ENCODE measurements at regions not wholly inside any gene's neighbourhood (a gene's known extent, or its start where the extent isn't known, plus 50 kb on each side); places are given as distances from the start of the nearest gene placed in this dataset.

DNA sequence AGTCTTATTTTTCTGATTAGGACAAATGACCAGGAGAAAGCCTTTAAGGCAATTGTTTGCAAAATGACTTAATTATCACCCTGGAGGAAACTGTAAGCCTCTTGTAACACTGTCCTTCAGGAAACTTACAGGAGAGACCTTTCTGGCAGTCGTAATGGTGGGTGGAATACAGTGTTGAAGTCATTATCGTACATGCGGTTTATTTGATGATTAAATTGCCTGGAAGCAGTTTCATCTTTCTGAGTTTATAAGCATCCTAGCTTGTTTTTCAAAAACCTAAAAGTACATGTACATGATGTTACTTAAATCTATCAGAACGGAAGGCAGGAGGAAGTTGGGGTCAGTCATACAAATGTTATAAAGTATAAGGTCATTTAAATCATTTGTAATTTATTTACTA, 86.2 kb upstream of the RAB27B start:
- H3K27ac Mint-ChIP-seq: no peak overlapping the region
- ATAC-seq (ENCODE audit: low read depth) (no peak), DNase-seq (no peak)
- no peaks in the 10 kb centered on the region for H3K4me1 Mint-ChIP-seq
- Histone ChIP-seq H3K27ac (ENCODE audit: low read length in 2 of 2) (no peak overlapping the region), H4K20me1 (ENCODE audit: control insufficient read depth, insufficient read depth, low read length, poor library complexity, severe bottlenecking) (no peaks in the 10 kb centered on the region), H3K9me3 (ENCODE audit: control extremely low read depth in 1 of 3, control insufficient read depth in 2 of 3, insufficient read depth in 1 of 3, low read length in 2 of 3) (no peaks in the 10 kb centered on the region), H3K9ac (ENCODE audit: low read length) (no peak overlapping the region), H3K4me1 (ENCODE audit: control insufficient read depth in 2 of 2, insufficient read depth in 2 of 2, low read length in 2 of 2) (no peaks in the 10 kb centered on the region), H2AFZ (ENCODE audit: insufficient read depth, low read depth, low read length, poor library complexity, severe bottlenecking) (no peak overlapping the region), H3K36me3 (replicated peaks in 1 of 2; ENCODE audit: control extremely low read depth in 1 of 2, control insufficient read depth in 1 of 2, extremely low read depth in 1 of 2, insufficient read depth in 2 of 2, low read length in 1 of 2) (no peaks in the 10 kb centered on the region), H3K4me2 (replicated peaks; ENCODE audit: low read depth, low read length, poor library complexity, severe bottlenecking) (no peak overlapping the region), H3K27me3 (replicated peaks in 1 of 4; ENCODE audit: control extremely low read depth in 1 of 4, control insufficient read depth in 3 of 4, insufficient read depth in 4 of 4, low read length in 3 of 4) (no peaks in the 10 kb centered on the region), H3K79me2 (ENCODE audit: control insufficient read depth, insufficient read depth, low read length) (no peaks in the 10 kb centered on the region), H3K4me3 (ENCODE audit: control extremely low read depth in 1 of 5, extremely low read depth in 1 of 5, insufficient read depth in 1 of 5, low read depth in 2 of 5, low read length in 4 of 5) (no peak overlapping the region)
- H3K27me3 Mint-ChIP-seq: peaks cover 7% of the 10 kb centered on the region
- TF ChIP-seq EZH2 (IDR thresholded peaks at IDR 0.05; ENCODE audit: borderline replicate concordance, insufficient read depth, low read depth, low read length, poor library complexity, severe bottlenecking): no peak
- intact Hi-C loops (cut with micrococcal nuclease): no loop called here
- ChIA-PET POLR2A (no interaction called here), CTCF (interaction anchor here (0.6 kb wide), 1 partner anchor 1834 kb away, joined by 3 read pairs; no protein-coding TSS in a partner anchor)
- peaks cover 3% of the 10 kb centered on the region for H3K9me3 Mint-ChIP-seq (ENCODE audit: insufficient read depth)
- WGBS (ENCODE audit: insufficient coverage): 71% methylated on average over 1 of the region's 4 CpGs
- H3K4me3 Mint-ChIP-seq: no peak overlapping the region

GRCh38 chr18:54742659-54743604, 85.3 kb upstream of the RAB27B start:
- CTCF ChIA-PET: no interaction called here
- 95% methylated on average over 2 of the region's 2 CpGs for WGBS (ENCODE audit: insufficient coverage)
- DNase-seq (no peak), ATAC-seq (ENCODE audit: low read depth) (no peak)
- Mint-ChIP-seq H3K27ac (no peak overlapping the region), H3K9me3 (ENCODE audit: insufficient read depth) (peaks cover 3% of the 10 kb centered on the region), H3K27me3 (peaks cover 5% of the 10 kb centered on the region), H3K4me1 (no peaks in the 10 kb centered on the region), H3K4me3 (no peak overlapping the region)
- Histone ChIP-seq H3K4me2 (replicated peaks; ENCODE audit: low read depth, low read length, poor library complexity, severe bottlenecking) (no peak overlapping the region), H3K4me1 (ENCODE audit: control insufficient read depth in 2 of 2, insufficient read depth in 2 of 2, low read length in 2 of 2) (no peaks in the 10 kb centered on the region), H3K9me3 (ENCODE audit: control extremely low read depth in 1 of 3, control insufficient read depth in 2 of 3, insufficient read depth in 1 of 3, low read length in 2 of 3) (no peaks in the 10 kb centered on the region), H3K36me3 (replicated peaks in 1 of 2; ENCODE audit: control extremely low read depth in 1 of 2, control insufficient read depth in 1 of 2, extremely low read depth in 1 of 2, insufficient read depth in 2 of 2, low read length in 1 of 2) (no peaks in the 10 kb centered on the region), H3K27ac (ENCODE audit: low read length in 2 of 2) (no peak overlapping the region), H3K27me3 (replicated peaks in 1 of 4; ENCODE audit: control extremely low read depth in 1 of 4, control insufficient read depth in 3 of 4, insufficient read depth in 4 of 4, low read length in 3 of 4) (no peaks in the 10 kb centered on the region), H2AFZ (ENCODE audit: insufficient read depth, low read depth, low read length, poor library complexity, severe bottlenecking) (no peak overlapping the region), H3K9ac (ENCODE audit: low read length) (no peak overlapping the region), H4K20me1 (ENCODE audit: control insufficient read depth, insufficient read depth, low read length, poor library complexity, severe bottlenecking) (no peaks in the 10 kb centered on the region), H3K79me2 (ENCODE audit: control insufficient read depth, insufficient read depth, low read length) (no peaks in the 10 kb centered on the region), H3K4me3 (ENCODE audit: control extremely low read depth in 1 of 5, extremely low read depth in 1 of 5, insufficient read depth in 1 of 5, low read depth in 2 of 5, low read length in 4 of 5) (no peak overlapping the region)
- TF ChIP-seq CTCF (IDR thresholded peaks at IDR 0.05) (no peak), EZH2 (IDR thresholded peaks at IDR 0.05; ENCODE audit: borderline replicate concordance, insufficient read depth, low read depth, low read length, poor library complexity, severe bottlenecking) (no peak)
- intact Hi-C loops (cut with micrococcal nuclease): no loop called here
- POLR2A ChIA-PET: no interaction called here
